Breast epithelium (tissue), 3 donors: ENCODE measurements at regions not wholly inside any gene's neighbourhood (a gene's known extent, or its start where the extent isn't known, plus 50 kb on each side); places are given as distances from the start of the nearest gene placed in this dataset.

Source experiments
- CTCF ChIP-seq, 3 donors: fragments of 450-650 bp; IDR thresholded peaks; one replicate each; pipeline ENCODE4 v1.5.1; 2016 to 2017; ENCODE audit warnings: antibody characterized with exemption in 3 of 3, mild to moderate bottlenecking in 3 of 3, moderate library complexity in 3 of 3
- POLR2A ChIP-seq: fragments of 450-650 bp; IDR thresholded peaks from one replicate; pipeline ENCODE4 v1.6.1; 2016; ENCODE audit warnings: antibody characterized with exemption, mild to moderate bottlenecking, moderate library complexity

- TF ChIP-seq CTCF (IDR thresholded peaks at IDR 0.05) (no peak), POLR2A (no peak)
Measured at GRCh38 chr6:85172705-85173104, 277.2 kb upstream of the NT5E start.
